Fibroblast of lung (primary cell): ENCODE measurements at regions not wholly inside any gene's neighbourhood (a gene's known extent, or its start where the extent isn't known, plus 50 kb on each side); places are given as distances from the start of the nearest gene placed in this dataset.

Source experiments
- CTCF ChIP-seq, 2 donors: IDR thresholded peaks in 1 of 2; conservative IDR thresholded peaks in 1 of 2; 1 replicate in 1 of 2; 2 replicates in 1 of 2; pipeline ENCODE4 v1.5.1; 2011 to 2012; ENCODE audit warnings: low read length in 2 of 2, control low read depth in 1 of 2, inconsistent platforms in 1 of 2, low read depth in 1 of 2, mild to moderate bottlenecking in 1 of 2
- EZH2 ChIP-seq: IDR thresholded peaks from 2 replicates; pipeline ENCODE4 v1.5.1; 2012; ENCODE audit warnings: low read length, control low read depth, mild to moderate bottlenecking; ENCODE audit errors: missing control alignments

- TF ChIP-seq CTCF (conservative IDR thresholded peaks at IDR 0.05 in 1 of 2, IDR thresholded peaks at IDR 0.05 in 1 of 2; ENCODE audit: low read depth in 1 of 2, low read length in 2 of 2) (no peak), EZH2 (no peak)
These were observed 236.4 kb downstream of the FOXA2 start for GRCh38 chr20:22348010-22348409.
